ENCODE measurements at regions not wholly inside any gene's neighbourhood (a gene's known extent, or its start where the extent isn't known, plus 50 kb on each side); places are given as distances from the start of the nearest gene placed in this dataset.

GRCh38 chr6:147016440-147016839 is 187.8 kb upstream of the STXBP5 start:
- no peaks in the 10 kb centered on the region for H3K36me3 ChIP-seq (ENCODE audit: control insufficient read depth in 2 of 3, insufficient read depth in 3 of 3, low read length in 3 of 3)
- H3K9me3 ChIP-seq (ENCODE audit: control insufficient read depth in 2 of 3, insufficient read depth in 1 of 3, low read length in 3 of 3) = no peaks in the 10 kb centered on the region
- TF ChIP-seq CTCF (IDR thresholded peaks at IDR 0.05; ENCODE audit: borderline replicate concordance, extremely low read depth, insufficient read depth) = no peak
- intact Hi-C loops (cut with DNase I) = no loop called here
- H3K4me3 ChIP-seq (ENCODE audit: low read length in 3 of 3) = no peak overlapping the region
- DNase-seq (no peak), FAIRE-seq (no peak)
- H3K27me3 ChIP-seq (ENCODE audit: control insufficient read depth, insufficient read depth, low read length) = no peaks in the 10 kb centered on the region
- no peak overlapping the region for H3K27ac ChIP-seq (ENCODE audit: low read depth in 2 of 2, low read length in 2 of 2)
- no peaks in the 10 kb centered on the region for H3K4me1 ChIP-seq (ENCODE audit: control insufficient read depth in 2 of 3, insufficient read depth in 2 of 3, low read depth in 1 of 3, low read length in 3 of 3)
- H3K9ac ChIP-seq (ENCODE audit: low read length in 3 of 3) = no peak overlapping the region

DNA sequence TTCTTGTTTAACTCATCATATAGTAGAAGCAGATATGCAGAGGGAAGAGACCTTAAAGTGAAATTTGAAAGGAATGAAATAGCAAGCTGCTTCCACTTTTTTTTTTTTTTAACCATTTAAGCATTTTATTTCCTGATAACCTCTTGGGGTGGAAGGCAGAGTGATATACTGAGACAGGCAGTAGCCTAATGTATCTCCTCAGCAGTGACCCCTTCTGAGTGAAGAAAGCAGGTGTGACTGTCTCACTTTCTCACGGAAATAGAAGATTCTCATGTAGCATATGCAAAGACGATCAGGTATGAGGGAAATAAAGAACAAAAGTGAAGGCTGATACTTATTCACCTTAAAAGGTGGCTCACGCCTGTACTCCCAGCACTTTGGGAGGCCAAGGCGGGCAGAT is 187.1 kb upstream of the STXBP5 start:
- Histone ChIP-seq H3K27ac (ENCODE audit: low read depth in 2 of 2, low read length in 2 of 2) (no peak overlapping the region), H3K4me1 (ENCODE audit: control insufficient read depth in 2 of 3, insufficient read depth in 2 of 3, low read depth in 1 of 3, low read length in 3 of 3) (no peaks in the 10 kb centered on the region), H3K4me3 (ENCODE audit: low read length in 3 of 3) (no peak overlapping the region), H3K27me3 (ENCODE audit: control insufficient read depth, insufficient read depth, low read length) (no peaks in the 10 kb centered on the region), H3K36me3 (ENCODE audit: control insufficient read depth in 2 of 3, insufficient read depth in 3 of 3, low read length in 3 of 3) (no peaks in the 10 kb centered on the region), H3K9me3 (ENCODE audit: control insufficient read depth in 2 of 3, insufficient read depth in 1 of 3, low read length in 3 of 3) (no peaks in the 10 kb centered on the region), H3K9ac (ENCODE audit: low read length in 3 of 3) (no peak overlapping the region)
- DNase-seq (no peak), FAIRE-seq (no peak)
- TF ChIP-seq CTCF (IDR thresholded peaks at IDR 0.05; ENCODE audit: borderline replicate concordance, extremely low read depth, insufficient read depth) = no peak
- intact Hi-C loops (cut with DNase I) = no loop called here

GRCh38 chr6:147019001-147019400 is 185.2 kb upstream of the STXBP5 start:
- Histone ChIP-seq H3K27me3 (ENCODE audit: control insufficient read depth, insufficient read depth, low read length) (no peaks in the 10 kb centered on the region), H3K9me3 (ENCODE audit: control insufficient read depth in 2 of 3, insufficient read depth in 1 of 3, low read length in 3 of 3) (no peaks in the 10 kb centered on the region), H3K4me1 (ENCODE audit: control insufficient read depth in 2 of 3, insufficient read depth in 2 of 3, low read depth in 1 of 3, low read length in 3 of 3) (no peaks in the 10 kb centered on the region), H3K9ac (ENCODE audit: low read length in 3 of 3) (no peak overlapping the region), H3K36me3 (ENCODE audit: control insufficient read depth in 2 of 3, insufficient read depth in 3 of 3, low read length in 3 of 3) (no peaks in the 10 kb centered on the region), H3K27ac (ENCODE audit: low read depth in 2 of 2, low read length in 2 of 2) (no peak overlapping the region), H3K4me3 (ENCODE audit: low read length in 3 of 3) (no peak overlapping the region)
- intact Hi-C loops (cut with DNase I) = no loop called here
- DNase-seq = no peak
- no peak for TF ChIP-seq CTCF (IDR thresholded peaks at IDR 0.05; ENCODE audit: borderline replicate concordance, extremely low read depth, insufficient read depth)
- no peak for FAIRE-seq

DNA sequence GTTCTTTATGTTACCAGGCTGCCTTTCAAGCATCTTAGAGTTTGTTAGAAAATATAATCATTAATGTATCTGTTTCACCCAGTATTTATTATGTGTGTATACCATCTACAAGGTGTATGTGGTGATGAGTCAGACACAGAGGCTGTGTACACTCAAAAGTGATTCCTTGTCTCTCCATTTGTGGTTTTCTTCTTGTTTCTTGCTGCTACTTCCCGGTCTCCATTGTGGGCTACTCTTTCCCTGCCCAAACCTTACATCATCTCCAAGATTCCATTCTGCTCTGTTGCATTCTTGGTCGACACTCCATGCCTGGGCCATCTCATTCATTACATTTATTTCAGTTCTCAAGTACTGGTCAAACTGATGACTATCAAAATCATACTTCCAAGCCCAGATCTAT is 182.2 kb upstream of the STXBP5 start:
- Histone ChIP-seq H3K36me3 (ENCODE audit: control insufficient read depth in 2 of 3, insufficient read depth in 3 of 3, low read length in 3 of 3) (no peaks in the 10 kb centered on the region), H3K9ac (ENCODE audit: low read length in 3 of 3) (no peak overlapping the region), H3K9me3 (ENCODE audit: control insufficient read depth in 2 of 3, insufficient read depth in 1 of 3, low read length in 3 of 3) (no peaks in the 10 kb centered on the region), H3K4me3 (ENCODE audit: low read length in 3 of 3) (no peak overlapping the region), H3K27me3 (ENCODE audit: control insufficient read depth, insufficient read depth, low read length) (no peaks in the 10 kb centered on the region), H3K4me1 (ENCODE audit: control insufficient read depth in 2 of 3, insufficient read depth in 2 of 3, low read depth in 1 of 3, low read length in 3 of 3) (no peaks in the 10 kb centered on the region), H3K27ac (ENCODE audit: low read depth in 2 of 2, low read length in 2 of 2) (no peak overlapping the region)
- no peak for TF ChIP-seq CTCF (IDR thresholded peaks at IDR 0.05; ENCODE audit: borderline replicate concordance, extremely low read depth, insufficient read depth)
- DNase-seq = no peak
- intact Hi-C loops (cut with DNase I) = no loop called here
- FAIRE-seq = no peak
